T-cell (primary cell): ENCODE measurements at regions not wholly inside any gene's neighbourhood (a gene's known extent, or its start where the extent isn't known, plus 50 kb on each side); places are given as distances from the start of the nearest gene placed in this dataset.
"Not testable (repeated sequence)": the region's sequence is repeated elsewhere in the genome, so short reads cannot be mapped to it uniquely, and the experiment has no call there.

Experiments
- ATAC-seq, 4 experiments: fragments of 200-7000 bp in 3 of 4; fragments of 150-1000 bp in 1 of 4; cut with Tn5 transposase; replicated peaks in 1 of 4; 1 replicate in 3 of 4; 2 replicates in 1 of 4; pipeline ENCODE4 v1.10.0; 2021; ENCODE audit warnings: moderate library complexity in 3 of 4, mild to moderate bottlenecking in 2 of 4, moderate number of reproducible peaks in 1 of 4
- CTCF ChIA-PET, 2 donors: fragments of 300-600 bp; sonication (Branson Sonifier 250); formaldehyde crosslinking; loops; one replicate each; lab custom pipeline; 2022; ENCODE audit warnings: antibody characterized with exemption in 2 of 2; lab: Charles Lee
- POLR2A ChIA-PET, 2 donors: fragments of 300-600 bp; sonication (Branson Sonifier 250); formaldehyde crosslinking; loops; one replicate each; lab custom pipeline; 2022; ENCODE audit warnings: antibody characterized with exemption in 2 of 2; lab: Charles Lee
- DNase-seq, 35 experiments: peaks; one replicate each; pipeline versions ENCODE4 v3.0.0 to v3.0.0-alpha.2; 2013 to 2023
- H3K27ac ChIP-seq: one replicate; pipeline ENCODE4 v1.5.1; 2013; ENCODE audit warnings: low read length
- H3K27me3 ChIP-seq, 2 experiments: replicated peaks in 1 of 2; 1 replicate in 1 of 2; 2 replicates in 1 of 2; pipeline versions ENCODE4 v1.6.1 to v1.7.0; 2013; ENCODE audit warnings: low read length in 1 of 2, mixed read lengths in 1 of 2; ENCODE audit not compliant: control insufficient read depth in 2 of 2, insufficient read depth in 2 of 2; ENCODE audit errors: extremely low read depth in 1 of 2
- H3K36me3 ChIP-seq, 2 donors: 1 replicate in 1 of 2; 2 replicates in 1 of 2; pipeline versions ENCODE4 v1.6.1 to v1.7.0; 2013; ENCODE audit warnings: low read length in 1 of 2; ENCODE audit not compliant: control insufficient read depth in 2 of 2, insufficient read depth in 1 of 2; ENCODE audit errors: extremely low read depth in 1 of 2
- H3K4me1 ChIP-seq, 2 experiments: 1 replicate in 1 of 2; 2 replicates in 1 of 2; pipeline versions ENCODE4 v1.6.1 to v1.7.0; 2013; ENCODE audit warnings: low read length in 2 of 2, mixed read lengths in 1 of 2; ENCODE audit not compliant: insufficient read depth in 2 of 2, control insufficient read depth in 1 of 2; ENCODE audit errors: extremely low read depth in 1 of 2
- H3K4me3 ChIP-seq, 2 donors: 1 replicate in 1 of 2; 2 replicates in 1 of 2; pipeline versions ENCODE4 v1.5.1 to v1.7.0; 2013; ENCODE audit warnings: mild to moderate bottlenecking in 2 of 2, low read length in 1 of 2, moderate library complexity in 1 of 2; ENCODE audit not compliant: control insufficient read depth in 1 of 2; ENCODE audit errors: extremely low read depth in 1 of 2
- H3K9me3 ChIP-seq: 2 replicates; pipeline ENCODE4 v1.7.0; 2013
- H3K27ac Mint-ChIP-seq, 2 donors: one replicate each; pipeline ENCODE4 v1.8.0; 2020 to 2021; ENCODE audit warnings: mild to moderate bottlenecking in 2 of 2, mixed read lengths in 2 of 2
- H3K27me3 Mint-ChIP-seq, 2 donors: one replicate each; pipeline ENCODE4 v1.8.0; 2021 to 2022; ENCODE audit warnings: mixed read lengths in 2 of 2
- H3K36me3 Mint-ChIP-seq: one replicate; pipeline ENCODE4 v1.8.0; 2021; ENCODE audit warnings: mixed read lengths
- H3K4me1 Mint-ChIP-seq, 3 donors: one replicate each; pipeline ENCODE4 v1.8.0; 2020 to 2022; ENCODE audit warnings: mixed read lengths in 3 of 3, mild to moderate bottlenecking in 1 of 3
- H3K4me3 Mint-ChIP-seq, 3 donors: one replicate each; pipeline ENCODE4 v1.8.0; 2020 to 2022; ENCODE audit warnings: mild to moderate bottlenecking in 3 of 3, mixed read lengths in 3 of 3, moderate library complexity in 3 of 3
- H3K9me3 Mint-ChIP-seq, 3 donors: one replicate each; pipeline ENCODE4 v1.8.0; 2020 to 2022; ENCODE audit warnings: mixed read lengths in 3 of 3
- WGBS: methylation state at CpG from one replicate; pipeline ENCODE4 v1.1.5; 2013; ENCODE audit warnings: missing lambda C conversion rate; ENCODE audit not compliant: insufficient coverage; 5-methylcytosine and 5-hydroxymethylcytosine counted together

GRCh38 chr22:22316589-22316988, 72.0 kb downstream of the VPREB1 start:
- ChIA-PET CTCF (no interaction called here), POLR2A (no interaction called here)
- H3K4me3 ChIP-seq: no peak overlapping the region
- H3K9me3 ChIP-seq: no peaks in the 10 kb centered on the region
- peaks cover 0 to 42% of the 10 kb centered on the region in 2 donors for H3K36me3 ChIP-seq
- WGBS: no CpG with 5 or more reads among the region's 2 CpGs
- Mint-ChIP-seq H3K27ac (no peak overlapping the region), H3K4me3 (no peak overlapping the region), H3K4me1 (no peaks in the 10 kb centered on the region), H3K36me3 (peaks cover 42% of the 10 kb centered on the region), H3K9me3 (no peaks in the 10 kb centered on the region), H3K27me3 (no peaks in the 10 kb centered on the region)
- no peaks in the 10 kb centered on the region for H3K4me1 ChIP-seq
- no peak for ATAC-seq
- no peaks in the 10 kb centered on the region for H3K27me3 ChIP-seq
- H3K27ac ChIP-seq: no peak overlapping the region
- DNase-seq: no peak

DNA sequence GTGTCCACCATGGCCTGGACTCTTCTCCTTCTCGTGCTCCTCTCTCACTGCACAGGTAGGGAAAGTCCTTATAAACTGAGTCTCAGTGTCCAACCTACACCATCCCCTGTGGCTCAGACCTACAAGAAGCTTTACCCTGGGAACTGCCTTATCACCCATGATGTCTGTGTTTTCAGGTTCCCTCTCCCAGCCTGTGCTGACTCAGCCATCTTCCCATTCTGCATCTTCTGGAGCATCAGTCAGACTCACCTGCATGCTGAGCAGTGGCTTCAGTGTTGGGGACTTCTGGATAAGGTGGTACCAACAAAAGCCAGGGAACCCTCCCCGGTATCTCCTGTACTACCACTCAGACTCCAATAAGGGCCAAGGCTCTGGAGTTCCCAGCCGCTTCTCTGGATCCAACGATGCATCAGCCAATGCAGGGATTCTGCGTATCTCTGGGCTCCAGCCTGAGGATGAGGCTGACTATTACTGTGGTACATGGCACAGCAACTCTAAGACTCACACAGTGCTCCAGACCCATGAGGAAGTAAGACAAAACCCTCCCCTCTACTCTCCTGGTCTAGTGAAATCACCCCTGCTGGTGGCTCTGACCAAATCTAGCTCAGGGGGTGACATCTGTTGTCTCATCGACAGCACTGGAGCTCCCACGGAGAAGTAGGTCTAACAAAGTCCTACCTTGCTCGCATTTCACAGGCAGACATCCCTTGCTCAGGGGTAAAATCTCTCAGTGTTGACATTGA, 74.3 kb downstream of the VPREB1 start:
- H3K36me3 ChIP-seq: peaks cover 0 to 42% of the 10 kb centered on the region in 2 donors
- peaks cover 0 to 4% of the 10 kb centered on the region in 2 experiments for H3K4me1 ChIP-seq
- no peak overlapping the region for H3K27ac Mint-ChIP-seq
- H3K4me3 ChIP-seq: no peak overlapping the region
- ATAC-seq (no peak), DNase-seq (no peak)
- no peaks in the 10 kb centered on the region for H3K9me3 ChIP-seq
- H3K27me3 Mint-ChIP-seq: no peaks in the 10 kb centered on the region
- H3K4me1 Mint-ChIP-seq: no peaks in the 10 kb centered on the region
- no peaks in the 10 kb centered on the region for H3K9me3 Mint-ChIP-seq
- ChIA-PET POLR2A (no interaction called here), CTCF (no interaction called here)
- no peak overlapping the region for H3K4me3 Mint-ChIP-seq
- no peak overlapping the region for H3K27ac ChIP-seq
- 89% methylated on average over 3 of the region's 8 CpGs for WGBS
- peaks cover 0 to 3% of the 10 kb centered on the region in 2 experiments for H3K27me3 ChIP-seq
- H3K36me3 Mint-ChIP-seq: peaks cover 37% of the 10 kb centered on the region

GRCh38 chr22:22321743-22322611, 77.4 kb downstream of the VPREB1 start:
- H3K4me1 Mint-ChIP-seq, H3K27me3 ChIP-seq, H3K27me3 Mint-ChIP-seq, H3K4me3 ChIP-seq, H3K9me3 Mint-ChIP-seq, H3K4me1 ChIP-seq, H3K4me3 Mint-ChIP-seq, H3K27ac Mint-ChIP-seq, POLR2A ChIA-PET, H3K9me3 ChIP-seq, H3K27ac ChIP-seq: not testable (repeated sequence)
- H3K36me3 Mint-ChIP-seq: peaks cover 17% of the 10 kb centered on the region
- WGBS: 7% methylated on average over 7 of the region's 11 CpGs
- ATAC-seq (peak; percentile 87 to 90 (median 88)), DNase-seq (peak; percentile 34 to 83 (median 56))
- H3K36me3 ChIP-seq: peaks cover 0 to 25% of the 10 kb centered on the region in 2 donors
- CTCF ChIA-PET: interaction anchor here in 1 of 2 donors (1.1 kb wide), 1 partner anchor 12 kb away, joined by 3 read pairs; no protein-coding TSS in a partner anchor

DNA sequence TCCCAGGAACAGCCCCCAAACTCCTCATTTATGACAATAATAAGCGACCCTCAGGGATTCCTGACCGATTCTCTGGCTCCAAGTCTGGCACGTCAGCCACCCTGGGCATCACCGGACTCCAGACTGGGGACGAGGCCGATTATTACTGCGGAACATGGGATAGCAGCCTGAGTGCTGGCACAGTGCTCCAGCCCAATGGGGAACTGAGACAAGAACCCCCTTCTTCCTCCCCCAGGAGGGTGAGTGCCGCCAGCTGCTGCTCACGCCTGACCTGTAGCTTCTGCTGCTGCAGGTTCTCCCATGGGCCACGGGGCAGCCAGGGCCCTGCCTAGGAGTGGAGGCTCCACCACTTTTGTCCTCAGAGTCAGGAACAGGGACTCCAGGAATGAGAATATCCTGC, 78.2 kb downstream of the VPREB1 start:
- H3K36me3 ChIP-seq: peaks cover 0 to 19% of the 10 kb centered on the region in 2 donors
- no peak overlapping the region for H3K4me3 ChIP-seq
- H3K9me3 ChIP-seq: no peaks in the 10 kb centered on the region
- H3K27me3 Mint-ChIP-seq: no peaks in the 10 kb centered on the region
- H3K36me3 Mint-ChIP-seq: peaks cover 11% of the 10 kb centered on the region
- no peak overlapping the region for H3K4me3 Mint-ChIP-seq
- H3K27ac Mint-ChIP-seq: no peak overlapping the region
- WGBS: 98% methylated on average over 9 of the region's 10 CpGs
- no peaks in the 10 kb centered on the region for H3K9me3 Mint-ChIP-seq
- POLR2A ChIA-PET: no interaction called here
- DNase-seq (no peak), ATAC-seq (no peak)
- no peak overlapping the region for H3K27ac ChIP-seq
- H3K4me1 ChIP-seq: peaks cover 0 to 4% of the 10 kb centered on the region in 2 experiments
- H3K4me1 Mint-ChIP-seq: no peaks in the 10 kb centered on the region
- H3K27me3 ChIP-seq: peaks cover 0 to 10% of the 10 kb centered on the region in 2 experiments
- CTCF ChIA-PET: interaction anchor here (0.6 to 1.1 kb wide), 3 partner anchors 11 to 156 kb away, joined by 3 to 4 read pairs (median 3); no protein-coding TSS in a partner anchor

GRCh38 chr22:22327723-22328122, 83.1 kb downstream of the VPREB1 start:
- Histone ChIP-seq H3K4me3 (no peak overlapping the region), H3K36me3 (no peaks in the 10 kb centered on the region), H3K27me3 (peaks cover 0 to 34% of the 10 kb centered on the region in 2 experiments), H3K9me3 (no peaks in the 10 kb centered on the region), H3K4me1 (peaks cover 0 to 4% of the 10 kb centered on the region in 2 experiments), H3K27ac (no peak overlapping the region)
- Mint-ChIP-seq H3K9me3 (peaks cover 0 to 6% (median 0%) of the 10 kb centered on the region in 3 donors), H3K27me3 (peaks cover 26 to 27% of the 10 kb centered on the region in 2 donors), H3K36me3 (no peaks in the 10 kb centered on the region), H3K27ac (no peak overlapping the region), H3K4me1 (peaks cover 0 to 5% (median 0%) of the 10 kb centered on the region in 3 donors), H3K4me3 (no peak overlapping the region)
- DNase-seq: no peak
- ChIA-PET POLR2A (no interaction called here), CTCF (no interaction called here)
- ATAC-seq: no peak
- 60% methylated on average over 1 of the region's 2 CpGs for WGBS

DNA sequence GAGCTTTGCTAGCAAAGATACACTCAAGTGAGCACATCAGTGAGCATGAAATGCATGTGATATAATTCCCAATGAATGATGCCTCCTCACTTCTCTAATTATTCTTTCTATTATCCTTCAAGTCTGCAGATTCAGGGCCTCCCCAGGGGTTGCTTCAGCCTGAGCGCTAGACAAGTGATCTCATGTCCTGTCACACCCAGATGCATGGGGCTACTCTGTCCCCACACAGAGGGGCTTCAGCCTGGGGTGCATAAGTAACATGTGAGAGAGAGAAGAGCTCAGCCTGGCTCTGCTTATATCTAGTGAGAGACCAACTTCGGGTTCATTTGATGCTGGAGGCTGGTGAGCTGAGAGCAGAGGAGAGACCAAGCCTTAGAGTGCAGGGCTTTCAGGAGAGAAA, 85.2 kb downstream of the VPREB1 start:
- peaks cover 0 to 5% (median 0%) of the 10 kb centered on the region in 3 donors for H3K4me1 Mint-ChIP-seq
- no peaks in the 10 kb centered on the region for H3K9me3 ChIP-seq
- H3K4me3 ChIP-seq: no peak overlapping the region
- ATAC-seq (no peak), DNase-seq (no peak)
- peaks cover 0 to 4% of the 10 kb centered on the region in 2 experiments for H3K4me1 ChIP-seq
- H3K27me3 ChIP-seq: peaks cover 0 to 32% of the 10 kb centered on the region in 2 experiments
- H3K36me3 Mint-ChIP-seq: no peaks in the 10 kb centered on the region
- peaks cover 0 to 6% (median 4%) of the 10 kb centered on the region in 3 donors for H3K9me3 Mint-ChIP-seq
- H3K27me3 Mint-ChIP-seq: peaks cover 46 to 48% of the 10 kb centered on the region in 2 donors
- H3K36me3 ChIP-seq: no peaks in the 10 kb centered on the region
- H3K27ac ChIP-seq: no peak overlapping the region
- CTCF ChIA-PET: no interaction called here
- POLR2A ChIA-PET: no interaction called here
- 80% methylated on average over 1 of the region's 2 CpGs for WGBS
- H3K27ac Mint-ChIP-seq: no peak overlapping the region
- no peak overlapping the region for H3K4me3 Mint-ChIP-seq
